ENCODE measurements at regions not wholly inside any gene's neighbourhood (a gene's known extent, or its start where the extent isn't known, plus 50 kb on each side); places are given as distances from the start of the nearest gene placed in this dataset.

- DNase-seq (ENCODE audit: low read depth in 2 of 2, low spot score in 1 of 2): no peak
Measured at GRCh38 chr21:27683292-27683691, 716.4 kb upstream of the ADAMTS5 start.

- DNase-seq (ENCODE audit: low read depth in 2 of 2, low spot score in 1 of 2): no peak
Measured at GRCh38 chr21:27681841-27682240, 715.0 kb upstream of the ADAMTS5 start.

- no peak for DNase-seq (ENCODE audit: low read depth in 2 of 2, low spot score in 1 of 2)
Measured at GRCh38 chr21:27681038-27681437, 714.1 kb upstream of the ADAMTS5 start.

GRCh38 chr21:27680181-27680580 is 713.3 kb upstream of the ADAMTS5 start:
- DNase-seq (ENCODE audit: low read depth in 2 of 2, low spot score in 1 of 2): no peak

- no peak for DNase-seq (ENCODE audit: low read depth in 2 of 2, low spot score in 1 of 2)
Measured at GRCh38 chr21:27678511-27678910, 711.6 kb upstream of the ADAMTS5 start.

GRCh38 chr21:27677546-27677945 is 710.7 kb upstream of the ADAMTS5 start:
- no peak for DNase-seq (ENCODE audit: low read depth in 2 of 2, low spot score in 1 of 2)

GRCh38 chr21:27675306-27675705 is 708.4 kb upstream of the ADAMTS5 start:
- DNase-seq (ENCODE audit: low read depth in 2 of 2, low spot score in 1 of 2): no peak

GRCh38 chr21:27674041-27674615 is 707.2 kb upstream of the ADAMTS5 start:
- no peak for DNase-seq (ENCODE audit: low read depth in 2 of 2, low spot score in 1 of 2)

- no peak for DNase-seq (ENCODE audit: low read depth in 2 of 2, low spot score in 1 of 2)
Measured at GRCh38 chr21:27673581-27673980, 706.7 kb upstream of the ADAMTS5 start.

- no peak for DNase-seq (ENCODE audit: low read depth in 2 of 2, low spot score in 1 of 2)
Measured at GRCh38 chr21:27671207-27671606, 704.3 kb upstream of the ADAMTS5 start.

GRCh38 chr21:27653481-27653880 is 686.6 kb upstream of the ADAMTS5 start:
- DNase-seq (ENCODE audit: low read depth in 2 of 2, low spot score in 1 of 2): no peak

- no peak for DNase-seq (ENCODE audit: low read depth in 2 of 2, low spot score in 1 of 2)
Measured at GRCh38 chr21:27649762-27650161, 682.9 kb upstream of the ADAMTS5 start.

GRCh38 chr21:27649323-27649722 is 682.4 kb upstream of the ADAMTS5 start:
- no peak for DNase-seq (ENCODE audit: low read depth in 2 of 2, low spot score in 1 of 2)

- DNase-seq (ENCODE audit: low read depth in 2 of 2, low spot score in 1 of 2): no peak
Measured at GRCh38 chr21:27648560-27648959, 681.7 kb upstream of the ADAMTS5 start.

- no peak for DNase-seq (ENCODE audit: low read depth in 2 of 2, low spot score in 1 of 2)
Measured at GRCh38 chr21:27647921-27648320, 681.0 kb upstream of the ADAMTS5 start.

GRCh38 chr21:27647401-27647800 is 680.5 kb upstream of the ADAMTS5 start:
- no peak for DNase-seq (ENCODE audit: low read depth in 2 of 2, low spot score in 1 of 2)

GRCh38 chr21:27646691-27647090 is 679.8 kb upstream of the ADAMTS5 start:
- no peak for DNase-seq (ENCODE audit: low read depth in 2 of 2, low spot score in 1 of 2)

- no peak for DNase-seq (ENCODE audit: low read depth in 2 of 2, low spot score in 1 of 2)
Measured at GRCh38 chr21:27646056-27646455, 679.2 kb upstream of the ADAMTS5 start.

- no peak for DNase-seq (ENCODE audit: low read depth in 2 of 2, low spot score in 1 of 2)
Measured at GRCh38 chr21:27645285-27645684, 678.4 kb upstream of the ADAMTS5 start.

- no peak for DNase-seq (ENCODE audit: low read depth in 2 of 2, low spot score in 1 of 2)
Measured at GRCh38 chr21:27643326-27643725, 676.4 kb upstream of the ADAMTS5 start.

- no peak for DNase-seq (ENCODE audit: low read depth in 2 of 2, low spot score in 1 of 2)
Measured at GRCh38 chr21:27639286-27639685, 672.4 kb upstream of the ADAMTS5 start.

- no peak for DNase-seq (ENCODE audit: low read depth in 2 of 2, low spot score in 1 of 2)
Measured at GRCh38 chr21:27636656-27637055, 669.8 kb upstream of the ADAMTS5 start.

- DNase-seq (ENCODE audit: low read depth in 2 of 2, low spot score in 1 of 2): no peak
Measured at GRCh38 chr21:27633631-27634030, 666.7 kb upstream of the ADAMTS5 start.

- no peak for DNase-seq (ENCODE audit: low read depth in 2 of 2, low spot score in 1 of 2)
Measured at GRCh38 chr21:27631471-27631870, 664.6 kb upstream of the ADAMTS5 start.
